HG03439 (cell line): ENCODE measurements at regions not wholly inside any gene's neighbourhood (a gene's known extent, or its start where the extent isn't known, plus 50 kb on each side); places are given as distances from the start of the nearest gene placed in this dataset.
"Not testable (repeated sequence)": the region's sequence is repeated elsewhere in the genome, so short reads cannot be mapped to it uniquely, and the experiment has no call there.

Experiments
- ATAC-seq: cut with Tn5 transposase; IDR thresholded peaks from one replicate; pipeline ENCODE4 v1.9.1; 2021; ENCODE audit warnings: mild to moderate bottlenecking, moderate library complexity; ENCODE audit not compliant: unreplicated experiment

GRCh38 chr14:58979325-58979724, 209.1 kb upstream of the DAAM1 start:
- ATAC-seq: no peak

- no peak for ATAC-seq
These were observed 206.6 kb upstream of the DAAM1 start for GRCh38 chr14:58981840-58982239.

- ATAC-seq: no peak
These were observed 202.7 kb upstream of the DAAM1 start for GRCh38 chr14:58985786-58986185.

GRCh38 chr14:58987591-58987990, 200.9 kb upstream of the DAAM1 start:
- ATAC-seq: no peak

GRCh38 chr14:58992935-58993334, 195.5 kb upstream of the DAAM1 start:
- no peak for ATAC-seq

GRCh38 chr14:58994130-58994529, 194.3 kb upstream of the DAAM1 start:
- no peak for ATAC-seq

- no peak for ATAC-seq
These were observed 184.5 kb upstream of the DAAM1 start for GRCh38 chr14:59004012-59004411.

DNA sequence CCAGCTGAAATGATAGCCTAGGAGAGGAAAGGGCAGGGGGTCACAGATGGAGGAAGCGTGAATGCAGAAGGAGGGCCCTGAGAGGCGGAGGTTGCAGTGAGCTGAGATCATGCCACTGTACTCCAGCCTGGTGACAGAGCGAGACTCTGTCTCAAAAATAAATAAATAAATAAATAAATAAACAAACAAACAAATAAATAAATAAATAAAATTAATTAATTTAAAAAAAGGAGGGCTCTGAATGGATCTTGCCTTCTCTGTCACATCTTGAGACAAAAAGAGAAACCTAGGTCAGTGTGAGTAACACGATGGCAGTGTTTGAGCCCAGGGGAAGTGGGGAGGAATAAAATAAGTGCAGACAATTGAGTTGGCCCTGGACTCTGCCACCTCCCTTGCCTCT, 182.3 kb upstream of the DAAM1 start:
- not testable (repeated sequence) for ATAC-seq

GRCh38 chr14:59009967-59010366, 178.5 kb upstream of the DAAM1 start:
- ATAC-seq: no peak

DNA sequence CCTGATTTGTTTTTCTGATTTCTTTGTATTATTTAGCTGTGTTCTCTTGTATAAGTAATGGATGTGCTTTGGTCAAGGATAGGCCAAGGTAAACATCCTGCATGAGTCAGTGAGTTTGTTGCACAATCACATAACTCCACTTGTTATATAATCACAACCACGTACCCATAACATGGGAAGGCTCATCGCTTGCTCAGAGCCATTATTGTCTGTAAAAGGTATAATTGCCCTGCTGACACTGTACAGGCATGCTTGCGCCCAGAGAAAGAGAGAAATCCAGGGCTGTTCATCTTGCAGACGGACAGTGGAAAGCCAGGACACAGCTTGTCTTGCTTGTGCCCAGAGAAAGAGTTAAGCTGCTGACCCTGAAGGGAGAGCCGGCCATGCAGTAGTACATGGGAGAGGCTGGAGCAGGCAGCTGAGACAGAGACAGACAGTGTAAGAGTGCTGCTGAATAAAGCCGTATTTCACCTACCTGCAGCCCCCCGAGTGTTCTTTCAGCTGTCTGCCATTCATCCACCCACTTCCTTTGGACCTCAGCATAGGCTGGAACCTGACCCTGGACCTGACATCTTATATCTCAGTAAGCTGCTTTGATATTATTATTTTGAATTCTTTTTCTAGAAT, 174.7 kb upstream of the DAAM1 start:
- no peak for ATAC-seq

GRCh38 chr14:59015482-59015881, 173.0 kb upstream of the DAAM1 start:
- ATAC-seq: no peak

GRCh38 chr14:59017285-59017965, 171.0 kb upstream of the DAAM1 start:
- ATAC-seq: no peak

DNA sequence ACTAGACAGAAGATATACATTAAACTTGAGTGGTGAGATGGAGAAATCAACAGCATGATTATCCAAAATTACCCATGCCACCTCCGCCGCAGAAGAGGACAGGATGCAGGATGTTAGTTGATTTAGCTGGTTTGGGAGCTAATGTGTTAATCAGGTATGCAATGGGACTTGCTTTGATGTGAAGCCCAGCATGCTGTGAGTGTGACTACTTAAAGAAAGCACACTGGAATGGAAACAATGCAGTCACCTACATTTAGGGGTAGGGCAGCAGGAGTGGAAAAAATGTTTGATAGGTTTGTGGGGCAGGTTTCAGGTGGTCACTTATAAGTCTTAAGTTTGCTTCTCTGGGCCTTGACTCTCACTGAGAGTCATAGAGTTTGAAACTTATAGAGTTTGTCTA, 170.0 kb upstream of the DAAM1 start:
- ATAC-seq: no peak

GRCh38 chr14:59018978-59019377, 169.5 kb upstream of the DAAM1 start:
- ATAC-seq: no peak

DNA sequence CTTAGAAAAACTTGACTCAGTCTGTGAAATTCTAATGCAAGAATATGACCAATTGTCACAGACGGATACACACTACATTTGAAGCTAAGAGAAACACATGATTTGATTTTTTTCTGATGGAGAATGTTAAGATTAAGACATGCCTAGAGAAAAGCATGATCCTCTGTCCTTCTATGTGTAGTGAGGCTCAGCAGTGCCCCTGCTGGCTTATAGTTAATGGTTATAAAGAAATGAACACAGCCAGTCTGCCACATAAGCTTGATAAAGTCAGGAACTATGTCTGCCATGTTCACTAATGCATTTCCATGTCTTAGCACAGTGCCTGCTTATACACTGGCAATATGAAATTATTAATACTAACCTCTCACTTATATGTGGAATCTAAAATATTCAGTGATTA, 168.1 kb upstream of the DAAM1 start:
- no peak for ATAC-seq

GRCh38 chr14:59022144-59022543, 166.3 kb upstream of the DAAM1 start:
- no peak for ATAC-seq

- no peak for ATAC-seq
These were observed 162.4 kb upstream of the DAAM1 start for GRCh38 chr14:59026081-59026480.

- not testable (repeated sequence) for ATAC-seq
These were observed 161.8 kb upstream of the DAAM1 start for GRCh38 chr14:59026640-59027039.

- ATAC-seq: peak; percentile 94
These were observed 159.8 kb upstream of the DAAM1 start for GRCh38 chr14:59028476-59029202.

DNA sequence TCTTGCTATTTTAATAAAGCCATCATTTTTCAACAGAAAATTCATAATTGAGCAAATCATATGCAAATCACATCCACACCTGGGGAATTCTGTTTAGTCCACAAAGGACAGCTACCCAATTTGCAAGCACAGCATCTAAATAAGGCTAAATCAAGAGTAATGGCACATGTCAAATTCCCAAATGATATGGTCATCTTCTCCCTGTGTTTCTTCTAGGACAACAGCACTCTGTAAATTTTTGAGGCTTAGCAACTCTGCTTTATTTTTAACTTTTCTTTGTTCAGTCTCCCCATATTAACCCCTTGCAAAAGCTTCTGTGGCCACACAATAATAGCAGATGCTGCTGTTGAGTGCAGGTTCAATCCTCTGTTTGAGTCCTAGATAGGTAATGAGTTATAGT, 155.6 kb upstream of the DAAM1 start:
- ATAC-seq: no peak

DNA sequence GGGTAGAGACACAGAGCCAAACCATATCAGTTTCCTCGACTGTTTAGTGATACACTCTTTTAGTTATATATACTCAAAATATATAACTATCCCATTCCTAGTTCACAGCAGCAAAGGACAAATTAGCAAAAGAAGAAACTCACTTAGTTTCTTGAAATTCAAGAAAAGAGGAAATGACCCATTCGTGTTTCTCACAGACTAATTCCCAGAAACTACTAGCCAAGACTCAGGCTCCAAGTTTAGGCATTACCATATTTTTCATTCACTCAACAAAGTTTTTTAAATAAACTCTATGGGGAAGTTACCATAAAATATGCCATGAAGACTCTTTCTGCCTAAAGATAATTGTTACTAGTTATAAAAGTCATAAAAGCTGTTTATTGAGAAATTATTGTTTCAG, 152.3 kb upstream of the DAAM1 start:
- no peak for ATAC-seq

- ATAC-seq: no peak
These were observed 151.4 kb upstream of the DAAM1 start for GRCh38 chr14:59037086-59037485.
